Neural crest cell (in vitro differentiated cells): ENCODE measurements at regions not wholly inside any gene's neighbourhood (a gene's known extent, or its start where the extent isn't known, plus 50 kb on each side); places are given as distances from the start of the nearest gene placed in this dataset.

Experiments used
- DNase-seq: peaks from one replicate; pipeline ENCODE4 v3.0.0; 2021; ENCODE audit warnings: low read depth, mixed read lengths, low spot score
- H3K27ac Mint-ChIP-seq: one replicate; pipeline ENCODE4 v1.8.0; 2021; ENCODE audit warnings: mild to moderate bottlenecking, mixed read lengths; ENCODE audit not compliant: unreplicated experiment
- H3K27me3 Mint-ChIP-seq: 2 replicates; pipeline ENCODE4 v1.8.0; 2021; ENCODE audit warnings: low read depth, mild to moderate bottlenecking, mixed read lengths
- H3K36me3 Mint-ChIP-seq: 2 replicates; pipeline ENCODE4 v1.8.0; 2021; ENCODE audit warnings: low read depth, mild to moderate bottlenecking, mixed read lengths
- H3K4me1 Mint-ChIP-seq: 2 replicates; pipeline ENCODE4 v1.8.0; 2021; ENCODE audit warnings: mixed read lengths
- H3K4me3 Mint-ChIP-seq: one replicate; pipeline ENCODE4 v1.8.0; 2021; ENCODE audit warnings: mild to moderate bottlenecking, mixed read lengths
- H3K9me3 Mint-ChIP-seq: 2 replicates; pipeline ENCODE4 v1.8.0; 2021; ENCODE audit warnings: mixed read lengths
- CTCF ChIP-seq: fragments of 200-600 bp; sonication (generic); conservative IDR thresholded peaks from 2 replicates; pipeline ENCODE4 v1.5.0; 2021; ENCODE audit warnings: antibody characterized with exemption, mild to moderate bottlenecking

GRCh38 chr10:42962902-42963231, 114.0 kb upstream of the RET start:
- no peak for TF ChIP-seq CTCF
- Mint-ChIP-seq H3K4me3 (no peak overlapping the region), H3K36me3 (no peaks in the 10 kb centered on the region), H3K9me3 (no peaks in the 10 kb centered on the region), H3K27me3 (peaks cover under 1% of the 10 kb centered on the region), H3K4me1 (no peaks in the 10 kb centered on the region), H3K27ac (no peak overlapping the region)
- DNase-seq = no peak

- DNase-seq = no peak
- H3K4me3 Mint-ChIP-seq = no peak overlapping the region
- TF ChIP-seq CTCF = no peak
These were observed 113.6 kb upstream of the RET start for GRCh38 chr10:42963312-42963711.

GRCh38 chr10:42969147-42969546, 107.7 kb upstream of the RET start:
- Mint-ChIP-seq H3K27ac (no peak overlapping the region), H3K4me1 (no peaks in the 10 kb centered on the region), H3K4me3 (no peak overlapping the region), H3K9me3 (no peaks in the 10 kb centered on the region), H3K36me3 (no peaks in the 10 kb centered on the region), H3K27me3 (peaks cover 3% of the 10 kb centered on the region)
- no peak for DNase-seq
- TF ChIP-seq CTCF = no peak

More at GRCh38 chr10:42963312-42963711, 113.6 kb upstream of the RET start:
- Mint-ChIP-seq H3K36me3 (no peaks in the 10 kb centered on the region), H3K4me1 (no peaks in the 10 kb centered on the region), H3K27ac (no peak overlapping the region), H3K27me3 (peaks cover 3% of the 10 kb centered on the region), H3K9me3 (no peaks in the 10 kb centered on the region)

GRCh38 chr10:42969909-42970308, 107.0 kb upstream of the RET start:
- Mint-ChIP-seq H3K4me3 (no peak overlapping the region), H3K27me3 (peaks cover 3% of the 10 kb centered on the region), H3K36me3 (no peaks in the 10 kb centered on the region), H3K9me3 (no peaks in the 10 kb centered on the region), H3K4me1 (no peaks in the 10 kb centered on the region), H3K27ac (no peak overlapping the region)
- DNase-seq = no peak
- TF ChIP-seq CTCF = no peak

GRCh38 chr10:42970451-42971250, 106.2 kb upstream of the RET start:
- H3K9me3 Mint-ChIP-seq = no peaks in the 10 kb centered on the region
- no peaks in the 10 kb centered on the region for H3K4me1 Mint-ChIP-seq
- no peak overlapping the region for H3K4me3 Mint-ChIP-seq
- peaks cover 3% of the 10 kb centered on the region for H3K27me3 Mint-ChIP-seq
- H3K27ac Mint-ChIP-seq = no peak overlapping the region
- DNase-seq = no peak
- H3K36me3 Mint-ChIP-seq = no peaks in the 10 kb centered on the region
- TF ChIP-seq CTCF = no peak
